ENCODE measurements at regions not wholly inside any gene's neighbourhood (a gene's known extent, or its start where the extent isn't known, plus 50 kb on each side); places are given as distances from the start of the nearest gene placed in this dataset.
"Not testable (repeated sequence)": the region's sequence is repeated elsewhere in the genome, so short reads cannot be mapped to it uniquely, and the experiment has no call there.

GRCh38 chr20:30386099-30386498 lies 871.4 kb upstream of the DEFB115 start:
- DNase-seq (ENCODE audit: extremely low read depth in 1 of 2, low read depth in 1 of 2): not testable (repeated sequence)

- DNase-seq (ENCODE audit: extremely low read depth in 1 of 2, low read depth in 1 of 2): not testable (repeated sequence)
Observed at GRCh38 chr20:30387823-30388222, 869.6 kb upstream of the DEFB115 start.

GRCh38 chr20:30393523-30393922 lies 863.9 kb upstream of the DEFB115 start:
- not testable (repeated sequence) for DNase-seq (ENCODE audit: extremely low read depth in 1 of 2, low read depth in 1 of 2)

GRCh38 chr20:30397111-30397510 lies 860.4 kb upstream of the DEFB115 start:
- DNase-seq (ENCODE audit: extremely low read depth in 1 of 2, low read depth in 1 of 2): not testable (repeated sequence)

DNA sequence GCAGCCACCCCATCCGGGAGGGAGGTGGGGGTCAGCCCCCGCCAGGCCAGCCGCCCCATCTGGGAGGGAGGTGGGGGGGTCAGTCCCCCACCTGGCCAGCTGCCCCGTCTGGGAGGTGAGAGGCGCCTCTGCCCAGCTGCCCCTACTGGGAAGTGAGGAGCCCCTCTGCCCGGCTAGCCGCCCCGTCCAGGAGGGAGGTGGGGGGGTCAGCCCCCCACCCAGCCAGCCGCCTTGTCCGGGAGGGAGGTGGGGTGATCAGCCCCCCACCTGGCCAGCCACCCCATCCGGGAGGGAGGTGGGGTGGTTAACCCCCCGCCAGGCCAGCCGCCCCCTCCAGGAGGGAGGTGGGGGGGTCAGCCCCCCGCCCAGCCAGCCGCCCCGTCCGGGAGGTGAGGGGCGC lies 852.4 kb upstream of the DEFB115 start:
- DNase-seq (ENCODE audit: extremely low read depth in 1 of 2, low read depth in 1 of 2): not testable (repeated sequence)

DNA sequence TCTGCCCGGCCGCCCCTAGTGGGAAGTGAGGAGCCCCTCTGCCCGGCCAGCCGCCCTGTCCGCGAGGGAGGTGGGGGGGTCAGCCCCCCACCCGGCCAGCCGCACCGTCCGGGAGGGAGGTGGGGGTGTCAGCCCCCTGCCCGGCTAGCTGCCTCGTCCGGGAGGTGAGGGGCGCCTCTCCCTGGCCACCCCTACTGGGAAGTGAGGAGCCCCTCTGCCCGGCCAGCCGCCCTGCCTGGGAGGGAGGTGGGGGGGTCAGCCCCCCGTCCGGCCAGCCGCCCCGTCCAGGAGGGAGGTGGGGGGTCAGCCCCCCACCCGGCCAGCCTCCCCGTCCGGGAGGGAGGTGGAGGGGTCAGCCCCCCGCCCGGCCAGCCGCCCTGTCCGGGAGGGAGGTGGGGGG lies 851.9 kb upstream of the DEFB115 start:
- not testable (repeated sequence) for DNase-seq (ENCODE audit: extremely low read depth in 1 of 2, low read depth in 1 of 2)

DNA sequence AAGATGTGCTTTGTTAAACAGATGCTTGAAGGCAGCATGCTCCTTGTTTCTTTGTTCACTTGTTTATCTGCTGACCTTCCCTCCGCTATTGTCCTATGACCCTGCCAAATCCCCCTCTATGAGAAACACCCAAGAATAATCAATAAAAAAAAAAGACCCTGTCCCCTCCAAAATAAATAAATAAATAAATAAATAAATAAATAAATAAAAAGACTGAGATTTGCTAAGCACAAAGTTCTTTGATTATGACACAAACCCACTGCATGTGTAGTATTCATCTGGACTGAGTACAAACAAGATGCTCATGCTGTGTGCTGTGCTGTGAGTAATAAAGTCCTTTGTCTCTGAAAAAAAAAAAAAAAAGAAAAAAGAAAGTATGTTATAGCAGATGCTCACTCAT lies 851.1 kb upstream of the DEFB115 start:
- not testable (repeated sequence) for DNase-seq (ENCODE audit: extremely low read depth in 1 of 2, low read depth in 1 of 2)

- DNase-seq (ENCODE audit: extremely low read depth in 1 of 2, low read depth in 1 of 2): no peak
Observed at GRCh38 chr20:30412972-30413371, 844.5 kb upstream of the DEFB115 start.

- DNase-seq (ENCODE audit: extremely low read depth in 1 of 2, low read depth in 1 of 2): not testable (repeated sequence)
Observed at GRCh38 chr20:30417387-30417786, 840.1 kb upstream of the DEFB115 start.

GRCh38 chr20:30418378-30418777 lies 839.1 kb upstream of the DEFB115 start:
- not testable (repeated sequence) for DNase-seq (ENCODE audit: extremely low read depth in 1 of 2, low read depth in 1 of 2)

DNA sequence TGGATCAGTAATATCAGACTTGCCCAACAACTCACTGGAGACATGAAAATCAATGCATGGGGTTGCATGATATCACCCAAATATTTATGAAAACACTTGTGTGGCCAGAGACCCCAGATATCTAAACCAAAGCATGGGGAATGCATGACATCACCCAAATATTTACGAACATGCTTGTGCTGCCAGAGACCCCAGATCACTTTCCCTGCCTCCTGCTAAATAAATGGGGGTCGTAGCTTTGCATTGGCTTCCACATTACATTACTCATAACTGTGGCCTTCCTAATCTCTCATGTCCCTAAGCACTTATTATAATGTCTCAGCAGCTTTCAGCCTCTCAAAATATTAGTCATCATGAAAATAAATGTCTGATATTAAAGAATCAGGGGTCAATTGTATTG lies 838.0 kb upstream of the DEFB115 start:
- no peak for DNase-seq (ENCODE audit: extremely low read depth in 1 of 2, low read depth in 1 of 2)

DNA sequence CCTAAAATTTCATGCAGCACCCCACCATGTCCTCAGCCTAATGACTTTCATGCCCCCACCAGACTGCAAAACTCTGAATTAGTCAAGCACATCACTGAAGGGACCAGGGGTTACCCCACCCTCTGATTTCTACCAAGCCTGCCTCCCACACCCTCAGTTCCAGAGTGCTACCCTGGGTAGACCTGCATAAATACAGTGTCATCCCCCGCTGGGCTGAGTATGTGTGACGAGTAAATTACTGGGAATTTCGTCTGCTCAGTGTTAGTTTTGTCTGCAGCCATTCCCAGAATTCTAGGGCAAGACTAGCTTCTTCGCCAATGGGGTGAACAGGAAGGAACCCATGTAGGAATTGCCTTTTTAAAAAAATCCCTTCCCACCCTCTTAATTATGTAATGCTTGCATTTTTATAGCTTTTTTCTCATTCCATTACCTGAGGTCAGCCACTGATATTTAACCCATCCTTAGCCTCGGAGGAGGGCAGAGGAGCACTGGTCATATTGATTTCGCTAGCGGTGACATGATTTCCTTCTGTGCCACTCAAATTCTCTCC lies 837.5 kb upstream of the DEFB115 start:
- not testable (repeated sequence) for DNase-seq (ENCODE audit: extremely low read depth in 1 of 2, low read depth in 1 of 2)

All from activated CD8-positive, alpha-beta memory T cell treated with anti-CD3 and anti-CD28 coated beads for 1 hour (primary cell).